Stimulated activated CD8-positive, alpha-beta memory T cell treated with anti-CD3 and anti-CD28 coated beads, Interleukin-7, amount 100 ng/mL, for 24 hours (primary cell): ENCODE measurements at regions not wholly inside any gene's neighbourhood (a gene's known extent, or its start where the extent isn't known, plus 50 kb on each side); places are given as distances from the start of the nearest gene placed in this dataset.
"Not testable (repeated sequence)": the region's sequence is repeated elsewhere in the genome, so short reads cannot be mapped to it uniquely, and the experiment has no call there.

Experiments used
- DNase-seq: peaks from one replicate; pipeline ENCODE4 v3.0.0-alpha.2; 2020; ENCODE audit warnings: low read depth

GRCh38 chr21:15434163-15434905 lies 295.4 kb upstream of the USP25 start:
- DNase-seq = no peak

GRCh38 chr21:15436031-15436430 lies 293.8 kb upstream of the USP25 start:
- DNase-seq = no peak

GRCh38 chr21:15437883-15438282 lies 291.9 kb upstream of the USP25 start:
- DNase-seq = no peak

GRCh38 chr21:15439726-15440125 lies 290.1 kb upstream of the USP25 start:
- no peak for DNase-seq

GRCh38 chr21:15441060-15441493 lies 288.7 kb upstream of the USP25 start:
- no peak for DNase-seq

GRCh38 chr21:15441992-15442391 lies 287.8 kb upstream of the USP25 start:
- DNase-seq = no peak

- no peak for DNase-seq
Observed at GRCh38 chr21:15442743-15443469, 286.9 kb upstream of the USP25 start.

GRCh38 chr21:15443740-15444117 lies 286.1 kb upstream of the USP25 start:
- no peak for DNase-seq

- no peak for DNase-seq
Observed at GRCh38 chr21:15444118-15444960, 285.4 kb upstream of the USP25 start.

GRCh38 chr21:15445327-15445726 lies 284.5 kb upstream of the USP25 start:
- no peak for DNase-seq

- DNase-seq = no peak
Observed at GRCh38 chr21:15446223-15446622, 283.6 kb upstream of the USP25 start.

GRCh38 chr21:15449556-15449955 lies 280.2 kb upstream of the USP25 start:
- no peak for DNase-seq

GRCh38 chr21:15453261-15453660 lies 276.5 kb upstream of the USP25 start:
- DNase-seq = no peak

- not testable (repeated sequence) for DNase-seq
Observed at GRCh38 chr21:15453785-15454184, 276.0 kb upstream of the USP25 start.

- DNase-seq = not testable (repeated sequence)
Observed at GRCh38 chr21:15454931-15455330, 274.9 kb upstream of the USP25 start.

- DNase-seq = no peak
Observed at GRCh38 chr21:15455819-15456462, 273.8 kb upstream of the USP25 start.

GRCh38 chr21:15457965-15458364 lies 271.8 kb upstream of the USP25 start:
- no peak for DNase-seq

- DNase-seq = no peak
Observed at GRCh38 chr21:15462092-15462491, 267.7 kb upstream of the USP25 start.

- no peak for DNase-seq
Observed at GRCh38 chr21:15466329-15466728, 263.5 kb upstream of the USP25 start.

- no peak for DNase-seq
Observed at GRCh38 chr21:15468368-15468767, 261.4 kb upstream of the USP25 start.

GRCh38 chr21:15472108-15473040 lies 257.4 kb upstream of the USP25 start:
- no peak for DNase-seq
